Liver (tissue), 7 donors: ENCODE measurements at regions not wholly inside any gene's neighbourhood (a gene's known extent, or its start where the extent isn't known, plus 50 kb on each side); places are given as distances from the start of the nearest gene placed in this dataset.

Source experiments
- DNase-seq: peaks from one replicate; pipeline ENCODE4 v3.0.0-alpha.2; 2017; ENCODE audit warnings: low spot score
- H3K27ac ChIP-seq, 2 donors: one replicate each; pipeline ENCODE4 v1.7.0; 2013; ENCODE audit warnings: inconsistent platforms in 2 of 2, low read length in 2 of 2, control low read depth in 1 of 2, low read depth in 1 of 2, mild to moderate bottlenecking in 1 of 2
- H3K27me3 ChIP-seq, 4 donors: one replicate each; pipeline versions ENCODE4 v1.6.1 to v1.7.0; 2013; ENCODE audit warnings: low read length in 3 of 4, inconsistent platforms in 1 of 4, mild to moderate bottlenecking in 1 of 4, moderate library complexity in 1 of 4; ENCODE audit not compliant: control insufficient read depth in 4 of 4, insufficient read depth in 4 of 4
- H3K36me3 ChIP-seq, 4 donors: one replicate each; pipeline versions ENCODE4 v1.6.1 to v1.7.0; 2013; ENCODE audit warnings: low read length in 3 of 4, mild to moderate bottlenecking in 3 of 4, low read depth in 1 of 4, moderate library complexity in 1 of 4; ENCODE audit not compliant: control insufficient read depth in 4 of 4, insufficient read depth in 3 of 4
- H3K4me1 ChIP-seq, 4 donors: one replicate each; pipeline versions ENCODE4 v1.6.1 to v1.7.0; 2013; ENCODE audit warnings: low read length in 3 of 4, mild to moderate bottlenecking in 3 of 4, moderate library complexity in 1 of 4; ENCODE audit not compliant: control insufficient read depth in 4 of 4, insufficient read depth in 4 of 4
- H3K4me3 ChIP-seq, 3 donors: one replicate each; pipeline versions ENCODE4 v1.6.1 to v1.7.0; 2013; ENCODE audit warnings: low read length in 3 of 3, control low read depth in 1 of 3, low read depth in 1 of 3, mild to moderate bottlenecking in 1 of 3
- H3K9ac ChIP-seq, 2 donors: one replicate each; pipeline ENCODE4 v1.7.0; 2013; ENCODE audit warnings: low read length in 2 of 2, mild to moderate bottlenecking in 2 of 2, moderate library complexity in 2 of 2, control low read depth in 1 of 2, low read depth in 1 of 2
- H3K9me3 ChIP-seq, 4 donors: one replicate each; pipeline versions ENCODE4 v1.6.1 to v1.7.0; 2013; ENCODE audit warnings: low read length in 3 of 4; ENCODE audit not compliant: control insufficient read depth in 4 of 4
- ATF3 ChIP-seq: IDR thresholded peaks from 2 replicates; pipeline ENCODE4 v1.6.1; 2016; ENCODE audit warnings: antibody characterized with exemption
- FOXA1 ChIP-seq: IDR thresholded peaks from 2 replicates; pipeline ENCODE4 v1.6.1; 2016; ENCODE audit warnings: antibody characterized with exemption
- FOXA2 ChIP-seq: IDR thresholded peaks from 2 replicates; pipeline ENCODE4 v1.6.1; 2016; ENCODE audit warnings: antibody characterized with exemption
- GABPA ChIP-seq, 2 donors: IDR thresholded peaks in 1 of 2; conservative IDR thresholded peaks in 1 of 2; 2 replicates each; pipeline ENCODE4 v1.6.1; 2016; ENCODE audit warnings: antibody characterized with exemption in 2 of 2, mild to moderate bottlenecking in 1 of 2, moderate library complexity in 1 of 2
- HNF4A ChIP-seq, 2 donors: conservative IDR thresholded peaks; 2 replicates each; pipeline ENCODE4 v1.6.1; 2016; ENCODE audit warnings: antibody characterized with exemption in 2 of 2, mild to moderate bottlenecking in 2 of 2
- HNF4G ChIP-seq: IDR thresholded peaks from 2 replicates; pipeline ENCODE4 v1.6.1; 2016; ENCODE audit warnings: antibody characterized with exemption
- JUND ChIP-seq, 2 donors: IDR thresholded peaks; 2 replicates each; pipeline ENCODE4 v1.6.1; 2016; ENCODE audit warnings: antibody characterized with exemption in 2 of 2
- MAX ChIP-seq: IDR thresholded peaks from 2 replicates; pipeline ENCODE4 v1.6.1; 2016; ENCODE audit warnings: antibody characterized with exemption
- RAD21 ChIP-seq, 2 donors: IDR thresholded peaks; 2 replicates each; pipeline ENCODE4 v1.6.1; 2016; ENCODE audit warnings: antibody characterized with exemption in 2 of 2, mild to moderate bottlenecking in 2 of 2
- REST ChIP-seq: IDR thresholded peaks from 2 replicates; pipeline ENCODE4 v1.6.1; 2016; ENCODE audit warnings: antibody characterized with exemption, mild to moderate bottlenecking
- RXRA ChIP-seq, 2 donors: IDR thresholded peaks; 2 replicates each; pipeline ENCODE4 v1.6.1; 2017 to 2018; ENCODE audit warnings: antibody characterized with exemption in 2 of 2, mild to moderate bottlenecking in 1 of 2
- SP1 ChIP-seq: IDR thresholded peaks from 2 replicates; pipeline ENCODE4 v1.6.1; 2018; ENCODE audit warnings: antibody characterized with exemption, mild to moderate bottlenecking
- TAF1 ChIP-seq: conservative IDR thresholded peaks from 2 replicates; pipeline ENCODE4 v1.6.1; 2016; ENCODE audit warnings: antibody characterized with exemption, mild to moderate bottlenecking
- ZBTB33 ChIP-seq: IDR thresholded peaks from 2 replicates; pipeline ENCODE4 v1.6.1; 2016; ENCODE audit warnings: antibody characterized with exemption
- WGBS: extraction: QIAGEN DNeasy Blood & Tissue Kit; methylation state at CpG from one replicate; pipeline ENCODE4 v1.1.7; 2013; 5-methylcytosine and 5-hydroxymethylcytosine counted together
- donor health status: healthy.
- donor health status: healthy.
- donor health status: healthy.
- donor health status: healthy.

- no peak overlapping the region for H3K9ac ChIP-seq
- TF ChIP-seq TAF1 (no peak), RXRA (IDR thresholded peaks at IDR 0.05) (no peak), FOXA1 (no peak), REST (no peak), RAD21 (IDR thresholded peaks at IDR 0.05) (no peak), ZBTB33 (no peak), FOXA2 (no peak), HNF4G (no peak), MAX (no peak), GABPA (IDR thresholded peaks at IDR 0.05 in 1 of 2, conservative IDR thresholded peaks at IDR 0.05 in 1 of 2) (no peak), ATF3 (no peak)
- H3K27ac ChIP-seq = no peak overlapping the region
- no peak for DNase-seq
- no peaks in the 10 kb centered on the region for H3K36me3 ChIP-seq
- H3K4me3 ChIP-seq = no peak overlapping the region
- no peaks in the 10 kb centered on the region for H3K9me3 ChIP-seq
- H3K4me1 ChIP-seq = no peaks in the 10 kb centered on the region
- peaks cover 0 to 13% (median under 1%) of the 10 kb centered on the region in 4 donors for H3K27me3 ChIP-seq
- whole genome bisulfite sequencing = 79% methylated on average over 3 of the region's 3 CpGs
Measured at GRCh38 chr6:127013865-127014264, 104.6 kb upstream of the RSPO3 start.

- TF ChIP-seq FOXA2 (no peak), SP1 (no peak), GABPA (IDR thresholded peaks at IDR 0.05 in 1 of 2, conservative IDR thresholded peaks at IDR 0.05 in 1 of 2) (no peak), RXRA (IDR thresholded peaks at IDR 0.05) (no peak), HNF4G (no peak), REST (no peak), ATF3 (no peak), JUND (IDR thresholded peaks at IDR 0.05) (no peak), RAD21 (IDR thresholded peaks at IDR 0.05) (no peak), HNF4A (conservative IDR thresholded peaks at IDR 0.05) (no peak)
- Histone ChIP-seq H3K27me3 (peaks cover 0 to 19% (median 5%) of the 10 kb centered on the region in 4 donors), H3K4me1 (no peaks in the 10 kb centered on the region), H3K27ac (no peak overlapping the region), H3K9me3 (no peaks in the 10 kb centered on the region), H3K4me3 (no peak overlapping the region), H3K9ac (no peak overlapping the region), H3K36me3 (no peaks in the 10 kb centered on the region)
- no peak for DNase-seq
Measured at GRCh38 chr6:127015858-127016257, 102.6 kb upstream of the RSPO3 start.
